SK-N-SH treated with all-trans-retinoic acid at 6 μM for 48 hours (cell line): ENCODE measurements at regions not wholly inside any gene's neighbourhood (a gene's known extent, or its start where the extent isn't known, plus 50 kb on each side); places are given as distances from the start of the nearest gene placed in this dataset.

Experiments
- ATAC-seq: fragments of 200-7000 bp; cut with Tn5 transposase; 3 replicates; pipeline ENCODE4 v1.9.1; 2020; ENCODE audit warnings: mild to moderate bottlenecking, moderate library complexity
- ARNTL ChIP-seq: fragments of 450-650 bp; formaldehyde crosslinking; IDR thresholded peaks from 2 replicates; pipeline ENCODE4 v1.5.0; 2020; ENCODE audit warnings: low read depth, mild to moderate bottlenecking, moderate library complexity, borderline replicate concordance
- BACH2 ChIP-seq: fragments of 250-450 bp; sonication (Bioruptor Pico); IDR thresholded peaks from 2 replicates; pipeline ENCODE4 v1.9.0; 2021; ENCODE audit warnings: mild to moderate bottlenecking, borderline replicate concordance
- CSDC2 ChIP-seq: fragments of 250-450 bp; sonication (Bioruptor Pico); IDR thresholded peaks from 2 replicates; pipeline ENCODE4 v1.5.0; 2020; ENCODE audit warnings: mild to moderate bottlenecking, moderate library complexity
- CSRNP3 ChIP-seq: fragments of 250-450 bp; sonication (Bioruptor Pico); IDR thresholded peaks from 2 replicates; pipeline ENCODE4 v1.5.1; 2021; ENCODE audit warnings: mild to moderate bottlenecking, moderate library complexity
- ESRRG ChIP-seq: fragments of 250-450 bp; sonication (Bioruptor Pico); IDR thresholded peaks from 2 replicates; pipeline ENCODE4 v1.6.1; 2021; ENCODE audit warnings: mild to moderate bottlenecking
- GLIS3 ChIP-seq: fragments of 250-450 bp; sonication (Bioruptor Pico); IDR thresholded peaks from 2 replicates; pipeline ENCODE4 v1.5.0; 2020; ENCODE audit warnings: mild to moderate bottlenecking, moderate library complexity
- ISL1 ChIP-seq: fragments of 250-450 bp; sonication (Bioruptor Pico); IDR thresholded peaks from 2 replicates; pipeline ENCODE4 v2.1.2; 2022; ENCODE audit warnings: mild to moderate bottlenecking, moderate library complexity
- OSR1 ChIP-seq: fragments of 250-450 bp; sonication (Bioruptor Pico); IDR thresholded peaks from 2 replicates; pipeline ENCODE4 v1.8.0; 2022; ENCODE audit warnings: moderate library complexity, mild to moderate bottlenecking, inconsistent platforms
- PATZ1 ChIP-seq: fragments of 250-450 bp; sonication (Bioruptor Pico); IDR thresholded peaks from 2 replicates; pipeline ENCODE4 v1.8.0; 2020; ENCODE audit warnings: mild to moderate bottlenecking, moderate library complexity, borderline replicate concordance
- PPARA ChIP-seq: fragments of 250-450 bp; sonication (Bioruptor Pico); IDR thresholded peaks from 2 replicates; pipeline ENCODE4 v1.5.0; 2020; ENCODE audit warnings: mild to moderate bottlenecking, borderline replicate concordance
- RARB ChIP-seq: fragments of 250-450 bp; sonication (Bioruptor Pico); IDR thresholded peaks from 2 replicates; pipeline ENCODE4 v1.8.0; 2021; ENCODE audit warnings: mild to moderate bottlenecking, moderate library complexity
- SNAI2 ChIP-seq: fragments of 250-450 bp; sonication (Bioruptor Pico); IDR thresholded peaks from 2 replicates; pipeline ENCODE4 v1.5.0; 2020; ENCODE audit warnings: mild to moderate bottlenecking, moderate library complexity
- TCF4 ChIP-seq: fragments of 250-450 bp; sonication (Bioruptor Pico); IDR thresholded peaks from 2 replicates; pipeline ENCODE4 v1.8.0; 2021; ENCODE audit warnings: mild to moderate bottlenecking, moderate library complexity, borderline replicate concordance
- ZC3H10 ChIP-seq: fragments of 250-450 bp; sonication (Bioruptor Pico); IDR thresholded peaks from 2 replicates; pipeline ENCODE4 v1.5.1; 2021; ENCODE audit warnings: mild to moderate bottlenecking, moderate library complexity
- ZFP3 ChIP-seq: fragments of 250-450 bp; sonication (Bioruptor Pico); IDR thresholded peaks from 2 replicates; pipeline ENCODE4 v1.5.0; 2020; ENCODE audit warnings: mild to moderate bottlenecking, moderate library complexity
- ZFP30 ChIP-seq: fragments of 450-650 bp; formaldehyde crosslinking; IDR thresholded peaks from 2 replicates; pipeline ENCODE4 v1.5.0; 2022; ENCODE audit warnings: mild to moderate bottlenecking, moderate library complexity
- ZNF565 ChIP-seq: fragments of 450-650 bp; formaldehyde crosslinking; conservative IDR thresholded peaks from 2 replicates; pipeline ENCODE4 v1.5.0; 2020; ENCODE audit warnings: low read depth, mild to moderate bottlenecking, moderate library complexity
- ZNF70 ChIP-seq: fragments of 450-650 bp; formaldehyde crosslinking; IDR thresholded peaks from 2 replicates; pipeline ENCODE4 v1.5.0; 2020; ENCODE audit warnings: mild to moderate bottlenecking, moderate library complexity
- ZNF8 ChIP-seq: fragments of 450-650 bp; formaldehyde crosslinking; IDR thresholded peaks from 2 replicates; pipeline ENCODE4 v1.5.0; 2020; ENCODE audit warnings: mild to moderate bottlenecking, moderate library complexity
- TF ChIP-seq, protein P1 (sequence below): fragments of 250-450 bp; sonication (Bioruptor Pico); IDR thresholded peaks from 2 replicates; pipeline ENCODE4 v1.5.0; 2020; ENCODE audit warnings: mild to moderate bottlenecking, moderate library complexity
- TF ChIP-seq, protein P2 (sequence below): fragments of 250-450 bp; sonication (Bioruptor Pico); IDR thresholded peaks from 2 replicates; pipeline ENCODE4 v1.5.1; 2020; ENCODE audit warnings: low read depth, mild to moderate bottlenecking, moderate library complexity
- TF ChIP-seq, protein P3 (sequence below): fragments of 250-450 bp; sonication (Bioruptor Pico); IDR thresholded peaks from 2 replicates; pipeline ENCODE4 v1.8.0; 2021; ENCODE audit warnings: low read depth, mild to moderate bottlenecking, moderate library complexity, borderline replicate concordance

- no peak for ATAC-seq
- TF ChIP-seq GLIS3 (CRISPR knock-in tag): no peak
- TF ChIP-seq, protein P1, sequence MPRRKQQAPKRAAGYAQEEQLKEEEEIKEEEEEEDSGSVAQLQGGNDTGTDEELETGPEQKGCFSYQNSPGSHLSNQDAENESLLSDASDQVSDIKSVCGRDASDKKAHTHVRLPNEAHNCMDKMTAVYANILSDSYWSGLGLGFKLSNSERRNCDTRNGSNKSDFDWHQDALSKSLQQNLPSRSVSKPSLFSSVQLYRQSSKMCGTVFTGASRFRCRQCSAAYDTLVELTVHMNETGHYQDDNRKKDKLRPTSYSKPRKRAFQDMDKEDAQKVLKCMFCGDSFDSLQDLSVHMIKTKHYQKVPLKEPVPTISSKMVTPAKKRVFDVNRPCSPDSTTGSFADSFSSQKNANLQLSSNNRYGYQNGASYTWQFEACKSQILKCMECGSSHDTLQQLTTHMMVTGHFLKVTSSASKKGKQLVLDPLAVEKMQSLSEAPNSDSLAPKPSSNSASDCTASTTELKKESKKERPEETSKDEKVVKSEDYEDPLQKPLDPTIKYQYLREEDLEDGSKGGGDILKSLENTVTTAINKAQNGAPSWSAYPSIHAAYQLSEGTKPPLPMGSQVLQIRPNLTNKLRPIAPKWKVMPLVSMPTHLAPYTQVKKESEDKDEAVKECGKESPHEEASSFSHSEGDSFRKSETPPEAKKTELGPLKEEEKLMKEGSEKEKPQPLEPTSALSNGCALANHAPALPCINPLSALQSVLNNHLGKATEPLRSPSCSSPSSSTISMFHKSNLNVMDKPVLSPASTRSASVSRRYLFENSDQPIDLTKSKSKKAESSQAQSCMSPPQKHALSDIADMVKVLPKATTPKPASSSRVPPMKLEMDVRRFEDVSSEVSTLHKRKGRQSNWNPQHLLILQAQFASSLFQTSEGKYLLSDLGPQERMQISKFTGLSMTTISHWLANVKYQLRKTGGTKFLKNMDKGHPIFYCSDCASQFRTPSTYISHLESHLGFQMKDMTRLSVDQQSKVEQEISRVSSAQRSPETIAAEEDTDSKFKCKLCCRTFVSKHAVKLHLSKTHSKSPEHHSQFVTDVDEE (CRISPR knock-in tag): no peak
- no peak for TF ChIP-seq RARB (CRISPR knock-in tag)
- TF ChIP-seq, protein P2, sequence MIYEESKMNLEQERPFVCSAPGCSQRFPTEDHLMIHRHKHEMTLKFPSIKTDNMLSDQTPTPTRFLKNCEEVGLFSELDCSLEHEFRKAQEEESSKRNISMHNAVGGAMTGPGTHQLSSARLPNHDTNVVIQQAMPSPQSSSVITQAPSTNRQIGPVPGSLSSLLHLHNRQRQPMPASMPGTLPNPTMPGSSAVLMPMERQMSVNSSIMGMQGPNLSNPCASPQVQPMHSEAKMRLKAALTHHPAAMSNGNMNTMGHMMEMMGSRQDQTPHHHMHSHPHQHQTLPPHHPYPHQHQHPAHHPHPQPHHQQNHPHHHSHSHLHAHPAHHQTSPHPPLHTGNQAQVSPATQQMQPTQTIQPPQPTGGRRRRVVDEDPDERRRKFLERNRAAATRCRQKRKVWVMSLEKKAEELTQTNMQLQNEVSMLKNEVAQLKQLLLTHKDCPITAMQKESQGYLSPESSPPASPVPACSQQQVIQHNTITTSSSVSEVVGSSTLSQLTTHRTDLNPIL (CRISPR knock-in tag): no peak
- no peak for TF ChIP-seq ISL1
- TF ChIP-seq ZC3H10 (CRISPR knock-in tag): no peak
- TF ChIP-seq ZFP3 (CRISPR knock-in tag): no peak
- TF ChIP-seq CSDC2 (CRISPR knock-in tag): no peak
- TF ChIP-seq ZFP30 (CRISPR knock-in tag): no peak
- TF ChIP-seq ESRRG (CRISPR knock-in tag): no peak
- TF ChIP-seq CSRNP3 (CRISPR knock-in tag): no peak
- TF ChIP-seq BACH2: no peak
- TF ChIP-seq PPARA (CRISPR knock-in tag): no peak
- TF ChIP-seq PATZ1 (CRISPR knock-in tag): no peak
- no peak for TF ChIP-seq ZNF70 (CRISPR knock-in tag)
These were observed 127.9 kb downstream of the IRX5 start for GRCh38 chr16:55058576-55058975.

- TF ChIP-seq CSDC2 (CRISPR knock-in tag) (no peak), ZNF565 (no peak), OSR1 (CRISPR knock-in tag) (no peak), ARNTL (CRISPR knock-in tag) (no peak), ZNF70 (CRISPR knock-in tag) (no peak), ZFP30 (CRISPR knock-in tag) (no peak)
- TF ChIP-seq, protein P2 (CRISPR knock-in tag): no peak
- TF ChIP-seq, protein P1 (CRISPR knock-in tag): no peak
- TF ChIP-seq, all 23 proteins: peak for 0
- ATAC-seq: no peak
These were observed 128.5 kb downstream of the IRX5 start for GRCh38 chr16:55059146-55059545.

DNA sequence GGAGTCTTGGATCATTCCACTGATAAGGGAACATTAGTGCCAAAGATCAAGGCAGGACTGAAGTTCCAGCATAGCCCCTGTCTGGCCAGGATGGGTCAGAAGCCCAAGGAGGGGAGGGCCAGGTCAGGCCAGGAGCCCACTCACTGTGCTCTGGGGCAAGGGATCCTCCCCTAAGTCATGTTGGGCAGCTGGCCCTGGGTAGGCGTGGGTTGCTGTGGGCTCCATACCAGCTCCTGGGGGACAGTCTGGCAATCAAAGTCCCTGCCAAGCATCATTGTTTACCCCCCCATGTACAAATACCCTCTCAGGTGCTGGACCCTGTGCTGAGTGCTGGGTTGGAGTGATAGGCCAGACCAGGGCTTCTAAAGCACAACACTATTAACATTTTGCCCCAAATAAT lies 130.5 kb downstream of the IRX5 start:
- no peak for ATAC-seq
- TF ChIP-seq TCF4: no peak
- TF ChIP-seq ESRRG (CRISPR knock-in tag): no peak
- TF ChIP-seq, protein P3, sequence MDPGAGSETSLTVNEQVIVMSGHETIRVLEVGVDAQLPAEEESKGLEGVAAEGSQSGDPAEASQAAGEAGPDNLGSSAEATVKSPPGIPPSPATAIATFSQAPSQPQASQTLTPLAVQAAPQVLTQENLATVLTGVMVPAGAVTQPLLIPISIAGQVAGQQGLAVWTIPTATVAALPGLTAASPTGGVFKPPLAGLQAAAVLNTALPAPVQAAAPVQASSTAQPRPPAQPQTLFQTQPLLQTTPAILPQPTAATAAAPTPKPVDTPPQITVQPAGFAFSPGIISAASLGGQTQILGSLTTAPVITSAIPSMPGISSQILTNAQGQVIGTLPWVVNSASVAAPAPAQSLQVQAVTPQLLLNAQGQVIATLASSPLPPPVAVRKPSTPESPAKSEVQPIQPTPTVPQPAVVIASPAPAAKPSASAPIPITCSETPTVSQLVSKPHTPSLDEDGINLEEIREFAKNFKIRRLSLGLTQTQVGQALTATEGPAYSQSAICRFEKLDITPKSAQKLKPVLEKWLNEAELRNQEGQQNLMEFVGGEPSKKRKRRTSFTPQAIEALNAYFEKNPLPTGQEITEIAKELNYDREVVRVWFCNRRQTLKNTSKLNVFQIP (CRISPR knock-in tag): no peak
- TF ChIP-seq ZFP3 (CRISPR knock-in tag): no peak
- TF ChIP-seq PATZ1 (CRISPR knock-in tag): no peak
- TF ChIP-seq SNAI2 (CRISPR knock-in tag): no peak
- TF ChIP-seq GLIS3 (CRISPR knock-in tag): no peak
- TF ChIP-seq ARNTL (CRISPR knock-in tag): no peak
- TF ChIP-seq PPARA (CRISPR knock-in tag): no peak
- no peak for TF ChIP-seq ZNF8 (CRISPR knock-in tag)
- TF ChIP-seq OSR1 (CRISPR knock-in tag): no peak
- TF ChIP-seq CSDC2 (CRISPR knock-in tag): no peak
- no peak for TF ChIP-seq ZNF70 (CRISPR knock-in tag)
